Adipocyte (in vitro differentiated cells): ENCODE measurements at regions not wholly inside any gene's neighbourhood (a gene's known extent, or its start where the extent isn't known, plus 50 kb on each side); places are given as distances from the start of the nearest gene placed in this dataset.

ENCODE experiments used
- DNase-seq: peaks from one replicate; pipeline ENCODE4 v3.0.0-alpha.2; 2015; ENCODE audit warnings: low read depth
- H3K27me3 ChIP-seq: replicated peaks from 2 replicates; pipeline ENCODE4 v1.7.0; 2013; ENCODE audit warnings: mild to moderate bottlenecking, low read length, moderate library complexity; ENCODE audit not compliant: control insufficient read depth, insufficient read depth
- H3K36me3 ChIP-seq: 2 replicates; pipeline ENCODE4 v1.7.0; 2013; ENCODE audit warnings: low read length, mild to moderate bottlenecking, moderate library complexity; ENCODE audit not compliant: control insufficient read depth, insufficient read depth, severe bottlenecking
- H3K4me1 ChIP-seq: 2 replicates; pipeline ENCODE4 v1.7.0; 2013; ENCODE audit warnings: mild to moderate bottlenecking, low read length, moderate library complexity; ENCODE audit not compliant: control insufficient read depth, insufficient read depth
- H3K4me3 ChIP-seq: 2 replicates; pipeline ENCODE4 v1.7.0; 2013; ENCODE audit warnings: mild to moderate bottlenecking, low read length, moderate library complexity
- H3K9ac ChIP-seq: 2 replicates; pipeline ENCODE4 v1.7.0; 2013; ENCODE audit warnings: mild to moderate bottlenecking, low read length, moderate library complexity
- H3K9me3 ChIP-seq: 2 replicates; pipeline ENCODE4 v1.7.0; 2013; ENCODE audit warnings: mild to moderate bottlenecking, low read length, moderate library complexity; ENCODE audit not compliant: control insufficient read depth

DNA sequence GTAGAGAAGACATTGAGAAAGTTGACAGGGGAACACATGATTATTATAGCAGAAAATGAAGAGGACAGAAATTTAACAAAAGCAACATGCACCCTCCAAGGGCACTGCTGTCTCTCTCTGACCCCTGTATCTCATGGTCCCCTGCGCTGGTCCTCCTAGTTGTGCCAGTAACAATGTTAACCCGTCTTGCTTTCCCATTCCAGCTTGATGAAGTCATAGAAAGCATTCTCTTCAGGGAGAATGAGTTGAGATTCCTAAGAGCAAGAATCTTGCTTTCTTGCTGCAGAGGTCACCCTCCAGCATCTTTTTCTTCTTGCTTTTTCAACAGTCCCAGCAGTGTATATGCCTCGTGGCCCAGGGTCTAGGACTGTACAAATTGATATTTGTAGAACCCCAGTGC is 279.6 kb upstream of the ADAMTSL1 start:
- DNase-seq: peak; percentile 41
- no peaks in the 10 kb centered on the region for H3K27me3 ChIP-seq

DNA sequence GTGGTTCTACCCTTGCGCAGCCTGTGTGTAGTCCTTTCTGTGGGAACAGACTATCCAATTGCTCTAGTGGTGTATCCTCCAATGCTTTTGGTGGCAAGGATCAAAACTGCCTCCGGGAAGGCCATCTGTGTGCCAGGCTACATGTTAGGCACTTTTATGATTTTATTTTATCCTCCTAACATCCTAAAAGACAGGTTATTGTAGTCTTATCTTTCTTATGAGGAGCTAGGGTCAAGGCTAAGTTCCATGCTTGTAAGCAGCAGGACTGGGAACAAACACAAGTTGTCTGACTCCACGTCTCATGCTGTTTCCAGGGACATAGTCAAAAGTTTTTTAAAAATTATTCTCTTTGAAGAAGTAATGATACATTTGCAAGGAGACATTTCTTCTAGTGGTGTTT is 278.7 kb upstream of the ADAMTSL1 start:
- no peaks in the 10 kb centered on the region for H3K27me3 ChIP-seq
- H3K36me3 ChIP-seq: no peaks in the 10 kb centered on the region
- H3K9ac ChIP-seq: no peak overlapping the region
- H3K9me3 ChIP-seq: no peaks in the 10 kb centered on the region
- H3K4me1 ChIP-seq: no peaks in the 10 kb centered on the region
- DNase-seq: no peak
- no peak overlapping the region for H3K4me3 ChIP-seq

More for the DNA sequence above, 279.6 kb upstream of the ADAMTSL1 start:
- H3K9me3 ChIP-seq: no peaks in the 10 kb centered on the region
- H3K36me3 ChIP-seq: no peaks in the 10 kb centered on the region
- H3K4me1 ChIP-seq: no peaks in the 10 kb centered on the region
- H3K4me3 ChIP-seq: no peak overlapping the region
- no peak overlapping the region for H3K9ac ChIP-seq

DNA sequence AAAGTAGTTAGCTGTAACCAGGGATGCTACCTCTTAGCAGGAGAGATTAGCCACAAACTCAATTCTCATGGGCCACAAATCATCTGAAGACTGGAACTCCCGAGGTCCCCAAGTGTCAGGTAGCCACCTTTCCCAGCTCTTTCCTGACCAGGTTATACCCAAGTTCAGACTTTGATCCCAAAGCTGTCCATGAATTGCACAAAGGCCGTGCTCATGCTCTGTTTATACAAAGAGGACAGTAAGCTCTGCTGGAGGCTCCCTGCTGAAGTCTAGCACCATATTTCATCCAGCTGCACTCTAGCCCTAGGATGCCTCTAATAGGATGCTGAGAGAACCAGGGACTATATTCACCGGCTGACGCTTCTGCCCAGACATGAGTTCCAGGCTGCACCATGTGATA is 271.0 kb upstream of the ADAMTSL1 start:
- Histone ChIP-seq H3K36me3 (no peaks in the 10 kb centered on the region), H3K27me3 (peaks cover 15% of the 10 kb centered on the region), H3K9ac (no peak overlapping the region), H3K4me3 (no peak overlapping the region), H3K9me3 (no peaks in the 10 kb centered on the region), H3K4me1 (no peaks in the 10 kb centered on the region)
- DNase-seq: no peak

DNA sequence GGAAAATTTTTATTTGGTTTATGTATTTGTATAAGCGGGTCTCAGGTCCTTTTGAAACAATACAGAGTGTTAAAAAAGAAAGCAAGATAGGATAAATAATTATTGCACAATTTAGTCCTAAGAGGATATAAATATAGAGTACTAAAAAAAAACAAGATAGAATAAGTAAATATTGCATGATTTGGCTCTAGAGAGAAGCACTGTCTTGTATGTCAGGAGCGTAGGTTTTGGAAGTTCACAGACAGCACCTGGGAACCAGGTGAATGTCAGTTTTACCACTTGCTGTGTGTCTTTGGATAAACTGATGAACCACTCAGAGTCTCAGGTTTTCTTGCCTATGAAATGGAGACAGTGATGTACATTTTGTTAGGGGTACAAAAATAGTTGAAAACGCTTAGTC is 266.2 kb upstream of the ADAMTSL1 start:
- no peak overlapping the region for H3K4me3 ChIP-seq
- peaks cover 11% of the 10 kb centered on the region for H3K27me3 ChIP-seq
- no peak overlapping the region for H3K9ac ChIP-seq
- H3K9me3 ChIP-seq: no peaks in the 10 kb centered on the region
- no peak for DNase-seq
- H3K36me3 ChIP-seq: no peaks in the 10 kb centered on the region
- H3K4me1 ChIP-seq: no peaks in the 10 kb centered on the region

DNA sequence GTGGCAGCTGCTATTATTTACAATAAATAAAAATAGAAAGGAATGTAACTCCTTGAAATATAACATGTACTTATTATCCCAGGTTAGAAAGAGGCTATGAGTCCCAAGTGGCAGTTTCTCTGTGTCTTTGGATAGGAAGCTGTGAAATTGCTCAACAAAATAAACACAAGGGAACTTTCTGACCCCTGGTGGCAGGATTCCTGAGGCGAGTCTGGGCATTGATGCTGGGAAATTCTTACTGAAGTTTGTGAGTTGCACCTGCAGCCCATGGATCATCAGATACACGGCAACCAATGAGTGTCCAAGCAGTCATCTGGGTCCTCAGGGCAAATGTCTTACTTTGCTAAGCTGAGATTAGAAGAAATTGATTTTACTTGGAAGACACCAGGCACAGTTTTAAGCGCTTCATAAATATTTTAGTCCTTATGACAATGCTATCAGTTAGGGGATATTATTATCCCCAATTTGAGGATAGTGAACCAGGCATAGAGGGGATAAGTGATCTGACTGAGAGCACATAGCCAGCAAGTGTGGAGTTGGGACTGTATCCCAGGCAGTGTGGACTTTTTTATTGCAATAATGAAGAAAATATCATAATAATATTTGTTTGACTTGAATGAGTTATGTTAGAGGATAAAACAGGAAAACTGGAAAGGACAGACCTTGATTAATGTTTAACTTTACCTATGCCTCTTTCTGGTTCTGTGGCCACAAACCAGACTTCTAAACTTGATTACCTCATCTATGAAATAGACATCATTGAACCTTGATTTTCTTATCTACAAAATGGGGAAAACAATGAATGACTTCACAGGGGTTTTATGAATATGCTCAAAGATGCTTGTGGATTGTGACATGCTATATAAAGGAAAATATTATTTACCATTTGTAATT is 265.5 kb upstream of the ADAMTSL1 start:
- H3K9ac ChIP-seq: no peak overlapping the region
- H3K4me1 ChIP-seq: no peaks in the 10 kb centered on the region
- peaks cover 9% of the 10 kb centered on the region for H3K27me3 ChIP-seq
- peak; percentile 83 for DNase-seq
- no peaks in the 10 kb centered on the region for H3K36me3 ChIP-seq
- no peak overlapping the region for H3K4me3 ChIP-seq
- H3K9me3 ChIP-seq: no peaks in the 10 kb centered on the region

DNA sequence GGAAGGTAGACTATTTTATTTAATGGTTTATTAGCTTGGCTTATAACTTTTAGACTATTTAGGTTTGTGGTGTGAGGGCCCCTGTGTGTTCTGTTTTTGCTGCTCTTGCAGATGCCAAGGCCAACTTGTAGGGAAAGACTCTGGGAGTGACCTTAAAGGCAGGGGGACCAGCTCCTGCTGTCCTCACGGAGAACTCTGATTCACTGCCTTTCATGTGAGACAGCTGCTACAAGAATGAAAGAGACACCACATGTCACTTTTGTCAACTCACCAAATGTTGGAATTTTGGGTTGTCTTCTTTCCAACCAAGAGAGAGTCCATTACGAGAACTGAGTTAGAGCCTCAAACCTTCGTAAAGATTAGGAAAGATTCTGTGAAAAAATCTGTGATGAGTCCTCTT is 258.3 kb upstream of the ADAMTSL1 start:
- Histone ChIP-seq H3K36me3 (no peaks in the 10 kb centered on the region), H3K4me3 (no peak overlapping the region), H3K9me3 (peaks cover 3% of the 10 kb centered on the region), H3K4me1 (no peaks in the 10 kb centered on the region), H3K9ac (no peak overlapping the region), H3K27me3 (no peaks in the 10 kb centered on the region)
- DNase-seq: no peak

DNA sequence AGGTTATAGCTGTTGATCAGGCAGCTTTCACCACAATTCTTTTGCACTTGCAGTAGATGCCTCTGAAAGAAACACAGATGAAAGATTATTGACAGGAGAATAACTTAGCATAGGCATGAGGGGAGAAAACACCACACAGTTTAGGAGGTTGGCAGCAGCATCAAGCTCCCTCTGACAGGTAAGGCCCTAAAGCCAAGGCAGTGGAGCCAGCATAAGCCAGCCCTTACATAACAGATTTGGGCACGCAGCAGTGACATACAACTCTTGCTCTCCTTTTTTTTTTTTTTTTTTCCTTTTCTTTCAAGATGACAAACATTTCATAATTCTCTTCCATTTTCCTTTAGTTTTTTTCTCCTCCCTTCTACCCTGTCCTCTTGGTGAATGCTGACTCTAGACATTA is 257.6 kb upstream of the ADAMTSL1 start:
- Histone ChIP-seq H3K9me3 (peaks cover 3% of the 10 kb centered on the region), H3K9ac (no peak overlapping the region), H3K4me3 (no peak overlapping the region), H3K4me1 (no peaks in the 10 kb centered on the region), H3K36me3 (no peaks in the 10 kb centered on the region), H3K27me3 (no peaks in the 10 kb centered on the region)
- no peak for DNase-seq

DNA sequence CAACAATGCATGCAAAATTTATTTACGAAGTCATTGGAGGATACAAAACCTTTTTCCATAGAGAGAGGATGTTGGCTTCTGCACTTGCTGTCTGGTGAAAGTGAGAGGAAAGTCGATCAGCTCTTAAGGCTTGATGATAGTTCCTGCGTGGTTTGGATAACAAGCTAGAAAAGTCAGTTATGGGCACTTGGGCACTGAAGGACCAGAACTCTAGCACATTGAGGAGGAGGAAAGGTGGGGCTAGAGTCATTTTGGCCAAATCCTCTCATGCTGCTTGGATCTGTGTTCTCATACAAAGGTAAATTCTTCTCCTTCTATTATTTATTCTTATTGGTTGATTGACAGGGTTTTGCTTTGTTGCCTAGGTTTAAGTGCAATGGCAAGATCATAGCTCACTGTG is 245.9 kb upstream of the ADAMTSL1 start:
- Histone ChIP-seq H3K4me1 (peaks cover 5% of the 10 kb centered on the region), H3K9ac (no peak overlapping the region), H3K36me3 (no peaks in the 10 kb centered on the region), H3K27me3 (no peaks in the 10 kb centered on the region), H3K9me3 (no peaks in the 10 kb centered on the region), H3K4me3 (no peak overlapping the region)
- no peak for DNase-seq

DNA sequence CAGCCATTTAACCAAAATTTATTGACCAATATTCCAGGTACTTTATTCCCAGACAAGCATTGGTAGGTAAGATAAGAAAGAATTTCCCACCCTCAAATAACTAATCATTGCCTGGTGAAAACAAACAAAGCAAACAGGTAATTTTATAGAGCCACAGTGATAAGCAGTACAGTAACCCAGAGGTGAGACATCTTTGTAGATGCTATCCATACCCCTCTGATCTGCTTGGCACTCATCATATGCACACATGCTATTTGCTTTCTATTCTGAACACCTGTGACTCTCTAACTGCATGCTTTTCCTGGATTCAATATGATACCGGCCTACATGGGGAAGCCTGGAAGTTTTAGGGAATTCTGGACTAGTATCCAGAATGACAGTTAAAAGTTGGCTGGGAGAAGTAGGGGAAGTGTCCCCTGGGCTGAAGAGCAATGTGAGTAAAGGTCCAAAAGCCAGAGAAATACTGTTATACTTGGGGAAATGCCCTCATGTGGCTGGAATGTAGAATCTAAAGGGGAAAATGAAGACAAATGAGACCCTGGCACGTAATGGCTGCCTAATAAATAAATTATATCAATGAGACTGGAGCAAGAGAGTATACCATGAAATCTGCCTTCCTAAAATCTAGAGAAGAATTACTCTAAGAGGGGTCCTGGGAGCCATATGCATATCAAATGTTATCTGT is 243.8 kb upstream of the ADAMTSL1 start:
- Histone ChIP-seq H3K4me1 (peaks cover 5% of the 10 kb centered on the region), H3K36me3 (no peaks in the 10 kb centered on the region), H3K9me3 (no peaks in the 10 kb centered on the region), H3K4me3 (no peak overlapping the region), H3K27me3 (no peaks in the 10 kb centered on the region), H3K9ac (no peak overlapping the region)
- DNase-seq: no peak

DNA sequence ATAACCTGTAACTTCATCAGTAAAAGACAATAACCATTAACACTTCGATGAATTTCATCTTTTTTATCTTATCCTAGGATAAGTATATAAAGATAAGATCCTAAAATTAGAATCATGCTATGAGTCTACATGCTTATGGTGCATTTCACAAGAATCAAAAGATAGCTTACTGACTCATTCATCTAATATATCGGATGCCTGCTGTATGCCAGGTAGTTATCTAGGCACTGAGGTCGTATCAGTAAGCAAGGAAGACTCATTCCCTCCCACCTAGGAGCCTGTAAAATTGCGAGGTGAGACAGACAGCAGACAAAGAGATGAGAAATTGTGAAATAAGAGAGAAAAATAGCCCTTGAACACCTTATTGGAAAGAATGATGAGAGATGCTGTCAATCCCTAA is 240.6 kb upstream of the ADAMTSL1 start:
- no peak overlapping the region for H3K9ac ChIP-seq
- H3K27me3 ChIP-seq: no peaks in the 10 kb centered on the region
- no peaks in the 10 kb centered on the region for H3K36me3 ChIP-seq
- no peak for DNase-seq
- peaks cover 13% of the 10 kb centered on the region for H3K4me1 ChIP-seq
- no peak overlapping the region for H3K4me3 ChIP-seq
- no peaks in the 10 kb centered on the region for H3K9me3 ChIP-seq

DNA sequence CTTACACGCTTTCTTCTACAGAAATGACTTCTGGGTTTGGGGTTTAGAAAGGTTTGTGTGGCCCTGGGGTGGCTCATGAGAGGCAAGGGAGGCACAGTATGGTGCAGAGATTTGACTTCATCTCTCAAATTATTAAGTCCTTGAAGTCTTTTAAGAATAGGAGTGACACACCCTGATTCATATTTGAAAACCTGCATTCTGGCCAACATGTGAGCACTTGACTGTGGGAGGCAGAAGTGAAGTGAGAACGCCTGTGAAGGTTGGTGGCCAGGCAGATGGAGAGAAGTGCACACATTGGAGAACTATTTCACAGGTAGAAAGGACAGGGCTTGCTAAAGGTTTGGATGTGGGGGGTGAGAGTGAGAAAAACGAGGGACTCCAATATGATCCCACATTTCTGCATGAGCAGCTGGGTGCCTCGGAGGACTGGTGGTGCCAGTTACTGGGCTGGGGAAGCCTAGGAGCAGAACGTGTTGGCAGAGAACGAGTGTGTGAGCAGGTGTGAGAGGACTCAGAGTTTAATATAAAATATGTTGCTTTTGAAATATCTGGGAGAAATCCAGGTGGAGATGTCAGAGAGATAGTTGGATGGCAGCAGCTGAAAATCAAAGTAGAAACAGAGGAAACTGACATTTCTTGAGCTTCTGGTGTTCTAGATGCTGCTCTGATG is 240.0 kb upstream of the ADAMTSL1 start:
- Histone ChIP-seq H3K4me3 (no peak overlapping the region), H3K27me3 (no peaks in the 10 kb centered on the region), H3K9me3 (no peaks in the 10 kb centered on the region), H3K9ac (no peak overlapping the region), H3K4me1 (peaks cover 19% of the 10 kb centered on the region), H3K36me3 (no peaks in the 10 kb centered on the region)
- no peak for DNase-seq
